GM23248 (cell line): ENCODE measurements at regions not wholly inside any gene's neighbourhood (a gene's known extent, or its start where the extent isn't known, plus 50 kb on each side); places are given as distances from the start of the nearest gene placed in this dataset.
A peak's percentile ranks its signal among the peaks of the same experiment; 100 is the strongest.

Source experiments
- DNase-seq: peaks from one replicate; pipeline ENCODE4 v3.0.0-alpha.2; 2015
- H2AFZ ChIP-seq: fragments of 200-600 bp; sonication (generic); 2 replicates; pipeline ENCODE4 v1.6.1; 2016; ENCODE audit warnings: antibody characterized with exemption
- H3F3A ChIP-seq: fragments of 200-600 bp; sonication (generic); 2 replicates; pipeline ENCODE4 v1.6.1; 2016; ENCODE audit warnings: mild to moderate bottlenecking, antibody characterized with exemption, mixed run types; ENCODE audit not compliant: insufficient read depth
- H3K27ac ChIP-seq: fragments of 200-600 bp; sonication (generic); 2 replicates; pipeline ENCODE4 v1.5.1; 2016; ENCODE audit warnings: mild to moderate bottlenecking
- H3K27me3 ChIP-seq: fragments of 200-600 bp; sonication (generic); replicated peaks from 2 replicates; pipeline ENCODE4 v1.6.1; 2016; ENCODE audit warnings: mild to moderate bottlenecking; ENCODE audit not compliant: insufficient read depth
- H3K36me3 ChIP-seq: fragments of 200-600 bp; sonication (generic); 2 replicates; pipeline ENCODE4 v1.6.1; 2016; ENCODE audit warnings: low read depth, mild to moderate bottlenecking
- H3K4me1 ChIP-seq: fragments of 200-600 bp; sonication (generic); 2 replicates; pipeline ENCODE4 v1.6.1; 2016; ENCODE audit warnings: mild to moderate bottlenecking; ENCODE audit not compliant: insufficient read depth
- H3K4me2 ChIP-seq: fragments of 200-600 bp; sonication (generic); one replicate; pipeline ENCODE4 v1.6.1; 2016; ENCODE audit warnings: mild to moderate bottlenecking; ENCODE audit not compliant: unreplicated experiment
- H3K4me3 ChIP-seq: fragments of 200-600 bp; sonication (generic); 2 replicates; pipeline ENCODE4 v1.5.1; 2016; ENCODE audit warnings: mild to moderate bottlenecking
- H3K79me2 ChIP-seq: fragments of 200-600 bp; sonication (generic); 2 replicates; pipeline ENCODE4 v1.6.1; 2016; ENCODE audit warnings: mild to moderate bottlenecking; ENCODE audit not compliant: insufficient read depth
- H3K9ac ChIP-seq: fragments of 200-600 bp; sonication (generic); 2 replicates; pipeline ENCODE4 v1.6.1; 2016; ENCODE audit warnings: mild to moderate bottlenecking
- H3K9me2 ChIP-seq: fragments of 200-600 bp; sonication (generic); 2 replicates; pipeline ENCODE4 v1.6.1; 2016; ENCODE audit warnings: mixed run types, mild to moderate bottlenecking, moderate library complexity; ENCODE audit not compliant: insufficient read depth
- H3K9me3 ChIP-seq: fragments of 200-600 bp; sonication (generic); one replicate; pipeline ENCODE4 v1.6.1; 2017; ENCODE audit warnings: low read depth
- H4K20me1 ChIP-seq: fragments of 200-600 bp; sonication (generic); 2 replicates; pipeline ENCODE4 v1.6.0; 2016; ENCODE audit not compliant: insufficient read depth
- EZH2 ChIP-seq: fragments of 200-600 bp; sonication (generic); IDR thresholded peaks from 2 replicates; pipeline ENCODE4 v1.6.1; 2018; ENCODE audit warnings: antibody characterized with exemption, mild to moderate bottlenecking; ENCODE audit not compliant: insufficient read depth, poor library complexity, severe bottlenecking
- EZH2phosphoT487 ChIP-seq: fragments of 200-600 bp; sonication (generic); IDR thresholded peaks from 2 replicates; pipeline ENCODE4 v1.6.1; 2018; ENCODE audit warnings: antibody characterized with exemption, moderate library complexity, mild to moderate bottlenecking, low read depth; ENCODE audit not compliant: insufficient read depth
- WGBS, 2 experiments: methylation state at CpG; one replicate each; pipeline ENCODE4 v1.1.6; 2015 to 2017; ENCODE audit warnings: low lambda C conversion rate in 2 of 2, low coverage in 1 of 2; ENCODE audit errors: missing lambda C conversion rate in 2 of 2; 5-methylcytosine and 5-hydroxymethylcytosine counted together
- in situ Hi-C: fragments of 300-500 bp; cut with MboI; formaldehyde crosslinking; loops from 2 replicates; pipeline ENCODE4 v1.15.0; 2020

- Histone ChIP-seq H3K79me2 (no peaks in the 10 kb centered on the region), H3K4me2 (no peak overlapping the region), H3K9me3 (no peaks in the 10 kb centered on the region), H3K36me3 (no peaks in the 10 kb centered on the region), H3K9me2 (no peaks in the 10 kb centered on the region), H3F3A (0 out of 2 replicates have a peak, but pooled peaks cover 4% of the 10 kb centered on the region), H3K27ac (no peak overlapping the region), H3K4me1 (no peaks in the 10 kb centered on the region), H3K4me3 (no peak overlapping the region), H4K20me1 (no peaks in the 10 kb centered on the region), H3K27me3 (no peaks in the 10 kb centered on the region; the same call in 1 of the 2 replicates), H3K9ac (no peak overlapping the region), H2AFZ (no peak overlapping the region)
- 25 to 29% methylated on average over 1 of the region's 1 CpG for WGBS, 2 experiments
- TF ChIP-seq EZH2, result no peak
- no peak for TF ChIP-seq EZH2phosphoT487
- DNase-seq, result no peak
- in situ Hi-C loops, result no loop called here
Measured at GRCh38 chr6:6922166-6922565, 185.6 kb upstream of the RREB1 start.

- 63 to 67% methylated on average over 5 of the region's 5 CpGs for whole genome bisulfite sequencing, 2 experiments
- Histone ChIP-seq H3K4me1 (no peaks in the 10 kb centered on the region), H3K4me3 (no peak overlapping the region), H3K27me3 (no peaks in the 10 kb centered on the region; the same call in 1 of the 2 replicates), H3F3A (0 out of 2 replicates have a peak, but pooled peaks cover 4% of the 10 kb centered on the region), H3K9ac (no peak overlapping the region), H2AFZ (no peak overlapping the region), H3K79me2 (no peaks in the 10 kb centered on the region), H3K27ac (no peak overlapping the region), H4K20me1 (no peaks in the 10 kb centered on the region), H3K4me2 (no peak overlapping the region), H3K9me2 (no peaks in the 10 kb centered on the region), H3K9me3 (no peaks in the 10 kb centered on the region), H3K36me3 (no peaks in the 10 kb centered on the region)
- in situ Hi-C loops, result no loop called here
- TF ChIP-seq EZH2phosphoT487 (no peak), EZH2 (no peak)
- no peak for DNase-seq
Measured at GRCh38 chr6:6923605-6924004, 184.2 kb upstream of the RREB1 start.

- H3F3A ChIP-seq, result 0 out of 2 replicates have a peak, but pooled peaks cover 4% of the 10 kb centered on the region
- H4K20me1 ChIP-seq, result no peaks in the 10 kb centered on the region
- H3K4me1 ChIP-seq, result no peaks in the 10 kb centered on the region
- no peak overlapping the region for H2AFZ ChIP-seq
- no peaks in the 10 kb centered on the region for H3K36me3 ChIP-seq
- H3K9me3 ChIP-seq, result no peaks in the 10 kb centered on the region
- H3K4me2 ChIP-seq, result no peak overlapping the region
- no peak overlapping the region for H3K4me3 ChIP-seq
- DNase-seq, result no peak
- H3K27me3 ChIP-seq, result no peaks in the 10 kb centered on the region; the same call in 1 of the 2 replicates
- TF ChIP-seq EZH2phosphoT487 (no peak), EZH2 (no peak)
- no peaks in the 10 kb centered on the region for H3K79me2 ChIP-seq
- in situ Hi-C loops, result no loop called here
- 88 to 93% methylated on average over 5 of the region's 5 CpGs for WGBS, 2 experiments
- H3K9me2 ChIP-seq, result no peaks in the 10 kb centered on the region
- no peak overlapping the region for H3K27ac ChIP-seq
- H3K9ac ChIP-seq, result no peak overlapping the region
Measured at GRCh38 chr6:6924708-6925107, 183.1 kb upstream of the RREB1 start.

DNA sequence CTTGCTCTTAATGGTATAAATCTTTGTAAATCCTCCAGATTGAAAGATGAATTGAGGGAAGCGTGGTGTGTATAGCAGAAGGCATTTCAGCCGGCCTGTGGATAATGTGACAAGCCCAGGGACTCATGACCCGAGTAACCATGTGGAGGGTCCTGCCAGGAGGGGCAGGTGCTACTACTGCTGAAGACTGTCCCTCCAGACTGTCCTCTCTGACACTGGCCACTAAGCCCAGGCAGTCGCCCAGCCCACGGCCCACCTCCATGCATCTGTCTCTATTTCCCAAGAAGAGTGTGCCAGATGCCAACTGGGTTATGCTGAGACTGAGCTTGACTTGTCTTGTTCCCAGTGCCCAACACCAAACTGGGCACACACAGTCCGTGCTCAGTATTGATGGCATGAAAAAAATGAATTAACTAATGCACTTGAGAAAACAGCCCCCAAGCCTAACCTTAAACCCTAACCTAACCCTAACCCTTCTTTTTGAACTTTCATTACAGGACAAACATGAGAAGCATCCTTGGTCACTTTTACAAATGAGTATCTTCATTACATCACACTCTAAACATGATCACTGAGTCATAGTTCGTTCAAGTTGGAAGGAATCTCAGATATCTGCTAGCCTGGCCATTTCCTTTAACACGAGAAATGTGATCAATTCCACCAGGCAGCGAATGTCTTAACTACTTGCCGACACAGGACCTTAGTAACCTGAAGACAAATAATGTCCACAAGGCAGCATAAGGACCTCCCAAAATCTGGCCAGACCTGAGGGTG is 182.2 kb upstream of the RREB1 start:
- Histone ChIP-seq H3K4me2 (no peak overlapping the region), H3K27ac (no peak overlapping the region), H3K27me3 (no peaks in the 10 kb centered on the region; the same call in 1 of the 2 replicates), H3K9me2 (no peaks in the 10 kb centered on the region), H3K4me1 (no peaks in the 10 kb centered on the region), H3K4me3 (no peak overlapping the region), H3F3A (0 out of 2 replicates have a peak, but pooled peaks cover 4% of the 10 kb centered on the region), H3K9ac (no peak overlapping the region), H2AFZ (no peak overlapping the region), H3K36me3 (no peaks in the 10 kb centered on the region), H3K79me2 (no peaks in the 10 kb centered on the region), H4K20me1 (no peaks in the 10 kb centered on the region), H3K9me3 (no peaks in the 10 kb centered on the region)
- WGBS, 2 experiments, result 74 to 78% methylated on average over 10 of the region's 10 CpGs
- in situ Hi-C loops, result no loop called here
- TF ChIP-seq EZH2phosphoT487 (no peak), EZH2 (no peak)
- peak; percentile 61 for DNase-seq
